ENCODE measurements at regions not wholly inside any gene's neighbourhood (a gene's known extent, or its start where the extent isn't known, plus 50 kb on each side); places are given as distances from the start of the nearest gene placed in this dataset.

DNA sequence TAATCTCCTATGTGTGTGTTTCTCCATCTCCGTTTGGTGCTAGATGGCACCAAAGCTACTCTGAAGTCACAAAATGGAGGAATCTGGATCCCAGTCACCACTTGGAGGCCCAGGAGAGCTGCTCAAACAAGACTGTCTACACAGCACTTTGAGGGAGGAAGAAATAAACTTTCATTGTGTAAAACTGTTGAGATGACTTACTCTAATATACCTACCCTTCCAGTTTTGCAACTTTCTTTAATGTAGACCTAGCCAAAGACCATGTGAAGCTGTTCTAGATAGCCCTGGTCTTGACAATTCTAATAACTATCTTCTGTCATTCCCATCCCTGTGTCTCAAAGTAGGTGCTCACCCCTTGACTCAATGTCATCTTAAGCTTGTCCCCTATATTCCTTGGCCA is 52.8 kb upstream of the TAB3 start:
- H3K9me2 ChIP-seq (replicated peaks; ENCODE audit: low read length) = no peaks in the 10 kb centered on the region
- H4K20me1 ChIP-seq (ENCODE audit: low read length) = no peaks in the 10 kb centered on the region
- POLR2A ChIA-PET (ENCODE audit: unreplicated experiment) = no interaction called here
- H2AFZ ChIP-seq (ENCODE audit: low read length) = peak overlapping the region; percentile 48; the same call in 1 of the 2 replicates
- no peaks in the 10 kb centered on the region for H3K36me3 ChIP-seq (ENCODE audit: low read depth, low read length)
- intact Hi-C loops (cut with micrococcal nuclease) = no loop called here
- H3K4me3 ChIP-seq (ENCODE audit: low read length) = no peak overlapping the region
- H3K9me3 ChIP-seq (ENCODE audit: low read length) = no peaks in the 10 kb centered on the region
- H3K27me3 ChIP-seq (ENCODE audit: low read length) = no peaks in the 10 kb centered on the region
- no peaks in the 10 kb centered on the region; the same call in 1 of the 2 replicates for H3K4me1 ChIP-seq (ENCODE audit: insufficient read depth, low read length)
- BruUV-seq (replicated peaks) = no TSS peak
- H3F3A ChIP-seq (ENCODE audit: low read length, unreplicated experiment) = no peaks in the 10 kb centered on the region
- H3K4me2 ChIP-seq (ENCODE audit: low read length) = no peak overlapping the region
- no peak overlapping the region for H3K9ac ChIP-seq (ENCODE audit: low read length)
- TF ChIP-seq, protein P1, sequence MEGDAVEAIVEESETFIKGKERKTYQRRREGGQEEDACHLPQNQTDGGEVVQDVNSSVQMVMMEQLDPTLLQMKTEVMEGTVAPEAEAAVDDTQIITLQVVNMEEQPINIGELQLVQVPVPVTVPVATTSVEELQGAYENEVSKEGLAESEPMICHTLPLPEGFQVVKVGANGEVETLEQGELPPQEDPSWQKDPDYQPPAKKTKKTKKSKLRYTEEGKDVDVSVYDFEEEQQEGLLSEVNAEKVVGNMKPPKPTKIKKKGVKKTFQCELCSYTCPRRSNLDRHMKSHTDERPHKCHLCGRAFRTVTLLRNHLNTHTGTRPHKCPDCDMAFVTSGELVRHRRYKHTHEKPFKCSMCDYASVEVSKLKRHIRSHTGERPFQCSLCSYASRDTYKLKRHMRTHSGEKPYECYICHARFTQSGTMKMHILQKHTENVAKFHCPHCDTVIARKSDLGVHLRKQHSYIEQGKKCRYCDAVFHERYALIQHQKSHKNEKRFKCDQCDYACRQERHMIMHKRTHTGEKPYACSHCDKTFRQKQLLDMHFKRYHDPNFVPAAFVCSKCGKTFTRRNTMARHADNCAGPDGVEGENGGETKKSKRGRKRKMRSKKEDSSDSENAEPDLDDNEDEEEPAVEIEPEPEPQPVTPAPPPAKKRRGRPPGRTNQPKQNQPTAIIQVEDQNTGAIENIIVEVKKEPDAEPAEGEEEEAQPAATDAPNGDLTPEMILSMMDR (conservative IDR thresholded peaks at IDR 0.05; ENCODE audit: low read depth, low read length) = no peak
- no peak for TF ChIP-seq EZH2phosphoT487 (IDR thresholded peaks at IDR 0.05; ENCODE audit: borderline replicate concordance, low read length)
- DNase-seq (peak; percentile 25), ATAC-seq (no peak)
- H3K27ac ChIP-seq (ENCODE audit: low read length) = no peak overlapping the region
- H3K79me2 ChIP-seq (ENCODE audit: low read length) = no peaks in the 10 kb centered on the region
- CTCF ChIA-PET = no interaction called here

DNA sequence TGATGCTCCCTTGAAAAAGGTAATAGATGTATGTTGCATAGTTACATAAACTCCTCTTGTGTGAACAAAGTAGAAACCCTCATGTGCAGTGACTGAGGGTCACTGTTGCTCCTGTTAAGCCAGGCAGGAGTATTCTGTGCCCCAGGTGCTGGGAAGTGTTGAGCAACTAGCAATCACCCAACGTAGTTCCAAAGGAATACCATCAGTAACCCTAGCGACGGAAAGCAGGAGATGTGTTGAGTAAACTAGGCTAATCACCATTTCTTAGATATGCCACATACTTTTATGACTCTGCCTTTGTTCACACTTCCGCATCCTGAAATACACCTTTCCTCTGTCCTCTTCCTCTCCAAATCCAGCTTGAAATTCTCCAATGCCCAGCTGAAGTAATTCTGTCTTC is 50.9 kb upstream of the TAB3 start:
- H2AFZ ChIP-seq (ENCODE audit: low read length) = no peak overlapping the region
- DNase-seq = no peak
- H4K20me1 ChIP-seq (ENCODE audit: low read length) = no peaks in the 10 kb centered on the region
- no peak overlapping the region for H3K4me2 ChIP-seq (ENCODE audit: low read length)
- H3K27me3 ChIP-seq (ENCODE audit: low read length) = no peaks in the 10 kb centered on the region
- no peaks in the 10 kb centered on the region for H3K9me3 ChIP-seq (ENCODE audit: low read length)
- no peak overlapping the region for H3K27ac ChIP-seq (ENCODE audit: low read length)
- no peaks in the 10 kb centered on the region for H3K9me2 ChIP-seq (replicated peaks; ENCODE audit: low read length)
- ChIA-PET POLR2A (ENCODE audit: unreplicated experiment) (no interaction called here), CTCF (no interaction called here)
- BruUV-seq (replicated peaks) = no TSS peak
- ATAC-seq = no peak
- TF ChIP-seq EZH2phosphoT487 (IDR thresholded peaks at IDR 0.05; ENCODE audit: borderline replicate concordance, low read length) (no peak), EZH2 (IDR thresholded peaks at IDR 0.05; ENCODE audit: low read length, unreplicated experiment) (no peak)
- TF ChIP-seq, protein P1 (conservative IDR thresholded peaks at IDR 0.05; ENCODE audit: low read depth, low read length) = no peak
- no peaks in the 10 kb centered on the region for H3K79me2 ChIP-seq (ENCODE audit: low read length)
- no peaks in the 10 kb centered on the region for H3F3A ChIP-seq (ENCODE audit: low read length, unreplicated experiment)
- H3K4me1 ChIP-seq (ENCODE audit: insufficient read depth, low read length) = no peaks in the 10 kb centered on the region; the same call in 1 of the 2 replicates
- H3K4me3 ChIP-seq (ENCODE audit: low read length) = no peak overlapping the region
- intact Hi-C loops (cut with micrococcal nuclease) = no loop called here
- no peak overlapping the region for H3K9ac ChIP-seq (ENCODE audit: low read length)
- no peaks in the 10 kb centered on the region for H3K36me3 ChIP-seq (ENCODE audit: low read depth, low read length)

Measured in PC-3 (cell line).